ENCODE measurements at regions not wholly inside any gene's neighbourhood (a gene's known extent, or its start where the extent isn't known, plus 50 kb on each side); places are given as distances from the start of the nearest gene placed in this dataset.

DNA sequence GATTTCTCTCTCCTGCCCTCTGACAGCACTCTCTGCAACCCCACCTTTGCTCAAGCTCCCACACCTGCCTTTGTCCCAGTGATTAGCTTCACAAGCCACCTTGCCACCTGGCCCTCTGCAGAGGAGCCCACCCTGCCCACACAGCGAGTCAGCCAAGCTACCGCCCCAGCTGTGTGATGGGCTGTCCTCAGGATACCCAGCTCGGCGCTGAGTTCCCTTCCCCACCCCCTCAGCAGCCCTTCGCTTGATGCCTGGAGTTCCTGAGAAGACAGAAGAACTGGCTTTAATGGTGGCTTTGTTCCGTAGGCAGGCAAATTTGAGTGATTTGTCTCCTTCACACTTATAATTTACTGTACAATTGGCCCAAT, 266.4 kb downstream of the CBLN1 start:
- ATAC-seq: no peak
- no peak for DNase-seq
- intact Hi-C loops (cut with DNase I): loop anchor here in 1 of 10 donors (10.0 kb wide), 1 partner anchor 270 kb away; the partner anchor contains the start of gene CBLN1
- no peaks in the 10 kb centered on the region for H3K27me3 ChIP-seq
- TF ChIP-seq, protein P1, sequence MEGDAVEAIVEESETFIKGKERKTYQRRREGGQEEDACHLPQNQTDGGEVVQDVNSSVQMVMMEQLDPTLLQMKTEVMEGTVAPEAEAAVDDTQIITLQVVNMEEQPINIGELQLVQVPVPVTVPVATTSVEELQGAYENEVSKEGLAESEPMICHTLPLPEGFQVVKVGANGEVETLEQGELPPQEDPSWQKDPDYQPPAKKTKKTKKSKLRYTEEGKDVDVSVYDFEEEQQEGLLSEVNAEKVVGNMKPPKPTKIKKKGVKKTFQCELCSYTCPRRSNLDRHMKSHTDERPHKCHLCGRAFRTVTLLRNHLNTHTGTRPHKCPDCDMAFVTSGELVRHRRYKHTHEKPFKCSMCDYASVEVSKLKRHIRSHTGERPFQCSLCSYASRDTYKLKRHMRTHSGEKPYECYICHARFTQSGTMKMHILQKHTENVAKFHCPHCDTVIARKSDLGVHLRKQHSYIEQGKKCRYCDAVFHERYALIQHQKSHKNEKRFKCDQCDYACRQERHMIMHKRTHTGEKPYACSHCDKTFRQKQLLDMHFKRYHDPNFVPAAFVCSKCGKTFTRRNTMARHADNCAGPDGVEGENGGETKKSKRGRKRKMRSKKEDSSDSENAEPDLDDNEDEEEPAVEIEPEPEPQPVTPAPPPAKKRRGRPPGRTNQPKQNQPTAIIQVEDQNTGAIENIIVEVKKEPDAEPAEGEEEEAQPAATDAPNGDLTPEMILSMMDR (IDR thresholded peaks at IDR 0.05): no peak
- no peak for TF ChIP-seq POLR2A (IDR thresholded peaks at IDR 0.05)
- H3K27ac ChIP-seq: no peak overlapping the region
- peaks cover 0 to 21% (median 5%) of the 10 kb centered on the region in 12 donors for H3K4me1 ChIP-seq
- 47 to 61% (median 54%) methylated on average over 6 of the region's 6 CpGs for WGBS, 4 donors
- H3K9me3 ChIP-seq: no peaks in the 10 kb centered on the region
- no peak overlapping the region for H3K4me3 ChIP-seq
- no peaks in the 10 kb centered on the region for H3K36me3 ChIP-seq

DNA sequence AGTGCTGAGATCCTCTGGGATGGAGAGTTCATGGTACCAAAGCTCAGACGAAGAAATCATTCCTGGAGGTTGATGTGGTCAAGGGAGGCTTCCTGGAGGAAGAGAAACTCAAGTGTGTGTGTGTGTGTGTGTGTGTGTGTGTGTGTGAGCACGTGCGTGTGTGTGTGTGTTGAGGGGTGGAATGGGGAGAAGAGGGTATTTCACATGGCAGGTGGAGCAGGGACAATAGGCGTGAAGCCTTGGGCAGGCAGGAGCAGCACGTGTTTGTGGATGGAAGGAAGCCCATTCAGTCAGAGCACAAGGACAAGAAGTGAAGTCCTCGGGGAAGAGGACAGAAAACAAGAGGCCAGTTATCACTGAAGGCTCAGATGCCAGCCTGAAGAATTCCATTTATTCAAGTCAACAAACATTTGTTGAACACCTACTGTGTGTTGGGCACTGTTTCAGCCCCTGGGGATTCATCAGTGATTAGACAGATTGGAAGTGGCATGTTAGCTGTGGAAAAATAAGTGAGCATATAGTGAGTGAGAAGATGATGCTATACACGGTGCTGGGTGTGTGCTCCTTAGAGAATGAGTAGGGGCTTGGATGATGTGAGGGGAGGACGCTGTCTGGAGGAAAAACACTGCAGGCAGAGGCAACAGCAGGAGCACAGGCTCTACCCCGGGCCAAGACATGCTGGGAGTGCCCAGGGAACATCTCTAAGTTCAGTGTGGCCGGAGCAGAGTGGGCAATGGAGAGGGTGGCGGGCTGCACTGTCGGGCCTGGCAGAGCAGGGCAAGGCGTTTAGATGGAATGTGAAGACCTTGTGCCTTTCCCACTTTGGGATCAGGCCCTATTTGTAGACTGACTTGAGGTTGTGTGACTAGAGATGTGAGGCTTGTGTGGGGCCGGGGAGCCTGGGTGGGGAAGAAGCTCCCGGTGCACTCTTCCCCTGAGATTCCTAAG, 267.1 kb downstream of the CBLN1 start:
- no peaks in the 10 kb centered on the region for H3K27me3 ChIP-seq
- peak overlapping the region in 1 of 12 donors; percentile 68 for H3K27ac ChIP-seq
- TF ChIP-seq POLR2A (IDR thresholded peaks at IDR 0.05): no peak
- TF ChIP-seq, protein P1 (IDR thresholded peaks at IDR 0.05): no peak
- H3K4me3 ChIP-seq: no peak overlapping the region
- no peaks in the 10 kb centered on the region for H3K36me3 ChIP-seq
- H3K9me3 ChIP-seq: no peaks in the 10 kb centered on the region
- 69 to 72% (median 71%) methylated on average over 15 of the region's 15 CpGs for WGBS, 4 donors
- DNase-seq: no peak
- intact Hi-C loops (cut with DNase I): loop anchor here in 3 of 10 donors (5.0 to 10.0 kb wide), 3 partner anchors 43 to 270 kb away; partner anchors contain the start of gene CBLN1 (in 1 of the 3)
- ATAC-seq: no peak
- H3K4me1 ChIP-seq: peaks cover 0 to 21% (median 5%) of the 10 kb centered on the region in 12 donors

- Histone ChIP-seq H3K4me3 (no peak overlapping the region), H3K4me1 (peaks cover 0 to 21% (median 5%) of the 10 kb centered on the region in 12 donors), H3K27me3 (no peaks in the 10 kb centered on the region), H3K36me3 (no peaks in the 10 kb centered on the region), H3K9me3 (no peaks in the 10 kb centered on the region), H3K27ac (peak overlapping the region in 1 of 12 donors; percentile 68)
- intact Hi-C loops (cut with DNase I): loop anchor here in 3 of 10 donors (5.0 to 10.0 kb wide), 3 partner anchors 44 to 271 kb away; partner anchors contain the start of gene CBLN1 (in 1 of the 3)
- ATAC-seq (no peak), DNase-seq (no peak)
- no peak for TF ChIP-seq POLR2A (IDR thresholded peaks at IDR 0.05)
- TF ChIP-seq, protein P1 (IDR thresholded peaks at IDR 0.05): no peak
- 41 to 67% (median 55%) methylated on average over 5 of the region's 5 CpGs for WGBS, 4 donors
These were observed 267.9 kb downstream of the CBLN1 start for GRCh38 chr16:49013727-49014080.
